ENCODE measurements at regions not wholly inside any gene's neighbourhood (a gene's known extent, or its start where the extent isn't known, plus 50 kb on each side); places are given as distances from the start of the nearest gene placed in this dataset.

DNA sequence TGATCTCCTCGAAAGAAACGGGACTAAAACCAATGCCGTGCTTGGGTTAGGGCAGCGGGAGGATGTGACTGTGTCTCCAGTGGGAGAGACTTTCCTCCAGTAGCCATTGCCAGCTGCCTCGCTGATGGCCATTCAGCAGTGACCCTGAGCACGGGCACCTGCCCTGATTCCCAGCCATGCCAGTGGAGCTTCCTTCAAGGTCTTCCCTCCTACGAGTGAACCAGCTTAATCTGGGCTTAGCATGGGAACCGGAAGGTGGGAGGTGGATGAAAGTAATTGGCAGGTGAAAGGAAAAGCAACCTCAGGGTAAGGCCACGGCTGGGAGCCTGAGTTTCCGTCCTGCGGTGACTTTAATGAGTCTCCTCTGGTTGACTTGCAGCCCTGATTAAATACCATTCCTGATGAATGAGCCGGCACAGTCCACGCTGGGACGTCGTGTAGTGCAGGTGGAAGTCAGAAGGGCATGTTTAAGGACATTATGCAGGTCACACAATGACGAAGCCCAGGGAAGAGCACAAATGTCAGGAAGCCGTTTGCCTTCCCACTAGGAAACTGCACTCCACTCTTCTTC is 813.5 kb downstream of the QKI start:
- H3K79me2 ChIP-seq (ENCODE audit: low read length), result no peaks in the 10 kb centered on the region
- H3K27ac ChIP-seq (ENCODE audit: low read length), result no peak overlapping the region
- no peaks in the 10 kb centered on the region for H3K36me3 ChIP-seq (replicated peaks; ENCODE audit: insufficient read depth, low read length)
- no peak for TF ChIP-seq EZH2phosphoT487 (IDR thresholded peaks at IDR 0.05; ENCODE audit: low read length)
- TF ChIP-seq, protein P1, sequence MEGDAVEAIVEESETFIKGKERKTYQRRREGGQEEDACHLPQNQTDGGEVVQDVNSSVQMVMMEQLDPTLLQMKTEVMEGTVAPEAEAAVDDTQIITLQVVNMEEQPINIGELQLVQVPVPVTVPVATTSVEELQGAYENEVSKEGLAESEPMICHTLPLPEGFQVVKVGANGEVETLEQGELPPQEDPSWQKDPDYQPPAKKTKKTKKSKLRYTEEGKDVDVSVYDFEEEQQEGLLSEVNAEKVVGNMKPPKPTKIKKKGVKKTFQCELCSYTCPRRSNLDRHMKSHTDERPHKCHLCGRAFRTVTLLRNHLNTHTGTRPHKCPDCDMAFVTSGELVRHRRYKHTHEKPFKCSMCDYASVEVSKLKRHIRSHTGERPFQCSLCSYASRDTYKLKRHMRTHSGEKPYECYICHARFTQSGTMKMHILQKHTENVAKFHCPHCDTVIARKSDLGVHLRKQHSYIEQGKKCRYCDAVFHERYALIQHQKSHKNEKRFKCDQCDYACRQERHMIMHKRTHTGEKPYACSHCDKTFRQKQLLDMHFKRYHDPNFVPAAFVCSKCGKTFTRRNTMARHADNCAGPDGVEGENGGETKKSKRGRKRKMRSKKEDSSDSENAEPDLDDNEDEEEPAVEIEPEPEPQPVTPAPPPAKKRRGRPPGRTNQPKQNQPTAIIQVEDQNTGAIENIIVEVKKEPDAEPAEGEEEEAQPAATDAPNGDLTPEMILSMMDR (IDR thresholded peaks at IDR 0.05; ENCODE audit: low read length), result no peak
- TF ChIP-seq EZH2 (optimal IDR thresholded peaks at IDR 0.05; ENCODE audit: low read depth, low read length), result no peak
- H3K9me3 ChIP-seq (replicated peaks; ENCODE audit: insufficient read depth, low read length), result no peaks in the 10 kb centered on the region
- no peaks in the 10 kb centered on the region for H3K9me2 ChIP-seq (replicated peaks; ENCODE audit: insufficient read depth, low read length)
- DNase-seq, result no peak
- no peak overlapping the region for H3K4me2 ChIP-seq (ENCODE audit: low read depth, low read length)
- H3F3A ChIP-seq (ENCODE audit: insufficient read depth, low read length), result no peaks in the 10 kb centered on the region
- H4K20me1 ChIP-seq (ENCODE audit: insufficient read depth, low read length), result no peaks in the 10 kb centered on the region
- no peaks in the 10 kb centered on the region for H3K4me1 ChIP-seq (ENCODE audit: low read length)
- no peak overlapping the region for H3K4me3 ChIP-seq (ENCODE audit: low read length)
- H3K27me3 ChIP-seq (replicated peaks; ENCODE audit: insufficient read depth, low read length), result no peaks in the 10 kb centered on the region
- H3K9ac ChIP-seq (ENCODE audit: low read length), result no peak overlapping the region
- no peak overlapping the region for H2AFZ ChIP-seq (ENCODE audit: low read length)

DNA sequence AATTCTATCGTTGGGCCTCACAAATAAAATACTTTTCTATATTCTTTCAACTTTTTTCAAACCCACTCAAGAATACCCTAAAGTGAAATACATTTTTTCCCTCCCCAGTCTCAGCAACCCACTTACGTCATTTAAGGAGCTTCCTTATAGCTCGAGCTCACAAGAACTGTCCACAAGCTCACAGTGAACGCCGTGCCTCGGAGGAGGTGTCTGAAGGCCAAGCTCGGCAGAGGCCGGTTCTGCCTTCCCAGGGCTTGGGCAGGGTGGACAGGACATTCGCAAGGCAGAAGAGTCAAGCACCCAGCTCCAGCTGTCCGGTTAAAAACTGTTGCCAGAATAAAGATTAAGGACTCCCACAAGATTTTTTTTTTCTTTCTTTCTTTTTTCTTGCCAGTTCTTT is 802.3 kb downstream of the QKI start:
- Histone ChIP-seq H4K20me1 (ENCODE audit: insufficient read depth, low read length) (no peaks in the 10 kb centered on the region), H3K79me2 (ENCODE audit: low read length) (no peaks in the 10 kb centered on the region), H2AFZ (ENCODE audit: low read length) (no peak overlapping the region), H3K36me3 (replicated peaks; ENCODE audit: insufficient read depth, low read length) (no peaks in the 10 kb centered on the region), H3K27me3 (replicated peaks; ENCODE audit: insufficient read depth, low read length) (no peaks in the 10 kb centered on the region), H3F3A (ENCODE audit: insufficient read depth, low read length) (no peaks in the 10 kb centered on the region), H3K4me1 (ENCODE audit: low read length) (no peaks in the 10 kb centered on the region), H3K4me3 (ENCODE audit: low read length) (no peak overlapping the region), H3K27ac (ENCODE audit: low read length) (no peak overlapping the region), H3K4me2 (ENCODE audit: low read depth, low read length) (no peak overlapping the region), H3K9ac (ENCODE audit: low read length) (no peak overlapping the region), H3K9me2 (replicated peaks; ENCODE audit: insufficient read depth, low read length) (no peaks in the 10 kb centered on the region), H3K9me3 (replicated peaks; ENCODE audit: insufficient read depth, low read length) (no peaks in the 10 kb centered on the region)
- TF ChIP-seq EZH2phosphoT487 (IDR thresholded peaks at IDR 0.05; ENCODE audit: low read length) (no peak), EZH2 (optimal IDR thresholded peaks at IDR 0.05; ENCODE audit: low read depth, low read length) (no peak)
- TF ChIP-seq, protein P1 (IDR thresholded peaks at IDR 0.05; ENCODE audit: low read length), result no peak
- DNase-seq, result no peak

DNA sequence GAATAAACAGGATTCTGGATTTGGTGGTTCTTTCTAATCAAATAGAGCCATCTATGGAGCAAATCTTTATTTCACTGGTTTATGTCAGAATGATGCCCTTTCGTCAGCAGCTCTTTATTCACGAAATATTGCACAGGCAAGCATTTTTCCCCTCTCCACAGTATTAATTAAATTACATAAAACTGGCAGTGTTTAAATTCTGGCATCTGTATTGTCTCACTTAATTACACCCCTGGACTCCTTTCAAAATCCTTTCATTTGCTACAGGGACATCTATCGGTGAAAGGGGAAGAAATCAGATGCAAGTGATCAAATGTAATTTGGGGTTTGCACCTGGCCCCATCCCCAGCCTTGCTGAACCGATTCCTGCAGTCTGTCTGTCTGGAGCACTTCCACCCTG is 801.9 kb downstream of the QKI start:
- Histone ChIP-seq H3K4me1 (ENCODE audit: low read length) (no peaks in the 10 kb centered on the region), H3K9me3 (replicated peaks; ENCODE audit: insufficient read depth, low read length) (no peaks in the 10 kb centered on the region), H2AFZ (ENCODE audit: low read length) (no peak overlapping the region), H4K20me1 (ENCODE audit: insufficient read depth, low read length) (no peaks in the 10 kb centered on the region), H3K9ac (ENCODE audit: low read length) (no peak overlapping the region), H3K36me3 (replicated peaks; ENCODE audit: insufficient read depth, low read length) (no peaks in the 10 kb centered on the region), H3K9me2 (replicated peaks; ENCODE audit: insufficient read depth, low read length) (no peaks in the 10 kb centered on the region), H3K79me2 (ENCODE audit: low read length) (no peaks in the 10 kb centered on the region), H3F3A (ENCODE audit: insufficient read depth, low read length) (no peaks in the 10 kb centered on the region), H3K4me3 (ENCODE audit: low read length) (no peak overlapping the region), H3K27ac (ENCODE audit: low read length) (no peak overlapping the region), H3K4me2 (ENCODE audit: low read depth, low read length) (no peak overlapping the region), H3K27me3 (replicated peaks; ENCODE audit: insufficient read depth, low read length) (no peaks in the 10 kb centered on the region)
- no peak for TF ChIP-seq EZH2phosphoT487 (IDR thresholded peaks at IDR 0.05; ENCODE audit: low read length)
- TF ChIP-seq EZH2 (optimal IDR thresholded peaks at IDR 0.05; ENCODE audit: low read depth, low read length), result no peak
- TF ChIP-seq, protein P1 (IDR thresholded peaks at IDR 0.05; ENCODE audit: low read length), result no peak
- DNase-seq, result no peak

Data from MM.1S (cell line).